ENCODE measurements at regions not wholly inside any gene's neighbourhood (a gene's known extent, or its start where the extent isn't known, plus 50 kb on each side); places are given as distances from the start of the nearest gene placed in this dataset.

DNA sequence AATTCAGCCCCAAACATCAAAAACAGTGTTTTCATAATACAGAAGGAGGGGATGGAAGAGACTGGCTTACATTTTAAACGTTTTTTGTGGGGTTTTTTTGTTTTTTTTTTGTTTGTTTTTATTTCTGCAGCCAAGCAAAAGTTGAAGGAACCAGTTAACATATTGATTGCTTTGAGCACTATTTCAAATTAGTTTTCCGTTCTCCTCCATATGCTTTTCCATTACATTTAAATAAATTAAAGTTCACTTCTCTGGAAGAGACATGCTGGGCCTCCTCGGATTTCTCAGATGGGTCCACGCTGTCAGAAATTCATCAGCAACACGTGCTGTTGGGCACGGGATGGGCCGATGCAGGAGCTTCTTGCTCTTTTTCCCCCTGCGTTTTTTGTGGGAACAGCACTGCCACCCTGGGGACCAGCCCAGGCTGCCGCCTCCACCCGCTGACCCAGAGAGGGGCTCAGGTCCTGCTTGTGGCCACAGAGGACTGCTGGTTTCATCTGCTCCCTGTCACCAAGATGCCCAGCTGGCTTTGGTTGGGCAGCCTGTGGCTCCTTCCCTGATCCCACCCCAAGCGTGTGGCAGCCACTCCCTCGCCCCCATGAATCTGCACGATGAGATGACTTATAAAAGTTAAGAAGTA is 67.7 kb upstream of the CHST15 start:
- H3K9me3 ChIP-seq = no peaks in the 10 kb centered on the region
- H3K36me3 ChIP-seq = no peaks in the 10 kb centered on the region
- TF ChIP-seq, protein P1, sequence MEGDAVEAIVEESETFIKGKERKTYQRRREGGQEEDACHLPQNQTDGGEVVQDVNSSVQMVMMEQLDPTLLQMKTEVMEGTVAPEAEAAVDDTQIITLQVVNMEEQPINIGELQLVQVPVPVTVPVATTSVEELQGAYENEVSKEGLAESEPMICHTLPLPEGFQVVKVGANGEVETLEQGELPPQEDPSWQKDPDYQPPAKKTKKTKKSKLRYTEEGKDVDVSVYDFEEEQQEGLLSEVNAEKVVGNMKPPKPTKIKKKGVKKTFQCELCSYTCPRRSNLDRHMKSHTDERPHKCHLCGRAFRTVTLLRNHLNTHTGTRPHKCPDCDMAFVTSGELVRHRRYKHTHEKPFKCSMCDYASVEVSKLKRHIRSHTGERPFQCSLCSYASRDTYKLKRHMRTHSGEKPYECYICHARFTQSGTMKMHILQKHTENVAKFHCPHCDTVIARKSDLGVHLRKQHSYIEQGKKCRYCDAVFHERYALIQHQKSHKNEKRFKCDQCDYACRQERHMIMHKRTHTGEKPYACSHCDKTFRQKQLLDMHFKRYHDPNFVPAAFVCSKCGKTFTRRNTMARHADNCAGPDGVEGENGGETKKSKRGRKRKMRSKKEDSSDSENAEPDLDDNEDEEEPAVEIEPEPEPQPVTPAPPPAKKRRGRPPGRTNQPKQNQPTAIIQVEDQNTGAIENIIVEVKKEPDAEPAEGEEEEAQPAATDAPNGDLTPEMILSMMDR (IDR thresholded peaks at IDR 0.05) = no peak
- no peak overlapping the region for H3K27ac ChIP-seq
- H3K27me3 ChIP-seq = no peaks in the 10 kb centered on the region
- DNase-seq = no peak
- no peak overlapping the region for H3K4me3 ChIP-seq
- intact Hi-C loops (cut with DNase I) = no loop called here
- peaks cover 3% of the 10 kb centered on the region for H3K4me1 ChIP-seq
- no peak overlapping the region for H3K9ac ChIP-seq (ENCODE audit: low read depth in 2 of 2, low read length in 2 of 2)

DNA sequence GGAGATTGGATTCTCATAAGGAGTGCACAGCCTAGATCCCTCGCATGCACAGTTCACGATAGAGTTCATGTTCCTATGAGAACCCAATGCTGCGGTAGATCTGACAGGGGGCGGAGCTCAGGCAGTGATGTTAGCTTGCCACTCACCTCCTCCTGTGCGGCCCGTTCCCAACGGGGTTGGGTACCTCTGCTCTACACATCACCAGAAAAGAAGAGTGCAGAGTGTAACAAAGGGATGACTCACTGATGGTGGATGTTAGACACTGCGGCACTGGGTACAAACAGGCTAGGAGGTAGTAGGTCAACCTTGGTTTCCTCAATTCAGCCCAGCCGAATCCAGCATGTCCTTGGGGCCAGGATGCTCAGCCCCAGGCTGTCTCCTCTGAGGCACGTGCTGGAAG is 66.8 kb upstream of the CHST15 start:
- Histone ChIP-seq H3K36me3 (no peaks in the 10 kb centered on the region), H3K4me3 (no peak overlapping the region)
- no peak for DNase-seq

GRCh38 chr10:124159153-124159552 is 65.8 kb upstream of the CHST15 start:
- intact Hi-C loops (cut with DNase I) = no loop called here
- H3K27ac ChIP-seq = no peak overlapping the region
- TF ChIP-seq, protein P1 (IDR thresholded peaks at IDR 0.05) = no peak

More for the DNA sequence above, 66.8 kb upstream of the CHST15 start:
- no peaks in the 10 kb centered on the region for H3K27me3 ChIP-seq
- TF ChIP-seq, protein P1 (IDR thresholded peaks at IDR 0.05) = no peak
- peaks cover 3% of the 10 kb centered on the region for H3K4me1 ChIP-seq
- intact Hi-C loops (cut with DNase I) = no loop called here
- H3K9me3 ChIP-seq = no peaks in the 10 kb centered on the region
- no peak overlapping the region for H3K27ac ChIP-seq
- H3K9ac ChIP-seq (ENCODE audit: low read depth in 2 of 2, low read length in 2 of 2) = no peak overlapping the region

GRCh38 chr10:124158592-124158991 is 65.2 kb upstream of the CHST15 start:
- intact Hi-C loops (cut with DNase I) = no loop called here
- Histone ChIP-seq H3K9me3 (no peaks in the 10 kb centered on the region), H3K9ac (ENCODE audit: low read depth in 2 of 2, low read length in 2 of 2) (no peak overlapping the region), H3K36me3 (no peaks in the 10 kb centered on the region), H3K27me3 (no peaks in the 10 kb centered on the region), H3K4me1 (peaks cover 3% of the 10 kb centered on the region), H3K4me3 (no peak overlapping the region), H3K27ac (no peak overlapping the region)
- TF ChIP-seq, protein P1 (IDR thresholded peaks at IDR 0.05) = no peak
- DNase-seq = no peak

More at GRCh38 chr10:124159153-124159552, 65.8 kb upstream of the CHST15 start:
- Histone ChIP-seq H3K27me3 (no peaks in the 10 kb centered on the region), H3K36me3 (no peaks in the 10 kb centered on the region), H3K4me3 (no peak overlapping the region), H3K4me1 (peaks cover 3% of the 10 kb centered on the region), H3K9ac (ENCODE audit: low read depth in 2 of 2, low read length in 2 of 2) (no peak overlapping the region), H3K9me3 (no peaks in the 10 kb centered on the region)
- no peak for DNase-seq

DNA sequence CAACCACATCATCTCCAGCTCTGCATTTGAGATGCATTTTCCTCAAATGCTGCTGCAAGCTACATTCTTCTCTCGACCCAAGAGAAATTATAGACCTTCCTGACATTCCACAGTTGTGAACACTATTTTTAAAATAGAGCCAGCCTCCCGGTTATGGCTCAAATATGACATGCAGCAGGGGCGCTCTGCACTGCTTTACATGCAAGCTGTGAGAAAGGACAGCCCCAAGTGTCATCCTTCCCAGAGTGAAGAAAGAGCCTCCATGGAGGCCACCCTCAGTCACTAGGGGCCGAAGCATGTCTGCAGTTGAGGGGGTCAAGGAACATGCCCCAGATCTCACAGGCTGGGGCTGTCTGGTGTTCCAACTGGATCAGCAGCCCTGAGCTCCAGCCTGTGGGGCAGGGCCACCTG is 63.9 kb upstream of the CHST15 start:
- DNase-seq = no peak
- H3K27me3 ChIP-seq = no peaks in the 10 kb centered on the region
- H3K4me3 ChIP-seq = no peak overlapping the region
- TF ChIP-seq, protein P1 (IDR thresholded peaks at IDR 0.05) = no peak
- intact Hi-C loops (cut with DNase I) = no loop called here
- no peak overlapping the region for H3K27ac ChIP-seq
- no peak overlapping the region for H3K9ac ChIP-seq (ENCODE audit: low read depth in 2 of 2, low read length in 2 of 2)
- no peaks in the 10 kb centered on the region for H3K36me3 ChIP-seq
- no peaks in the 10 kb centered on the region for H3K9me3 ChIP-seq
- H3K4me1 ChIP-seq = peaks cover 9% of the 10 kb centered on the region

Measured in colonic mucosa (tissue), 4 donors.